K562 (cell line): ENCODE measurements at regions not wholly inside any gene's neighbourhood (a gene's known extent, or its start where the extent isn't known, plus 50 kb on each side); places are given as distances from the start of the nearest gene placed in this dataset.

Source experiments
- ATAC-seq: fragments of 200-7000 bp; cut with Tn5 transposase; 3 replicates; pipeline ENCODE4 v1.9.1; 2020; ENCODE audit warnings: moderate library complexity
- BruUV-seq: library from RNA; stranded (reverse); fragments of 400-500 nt; replicated peaks from 2 replicates; lab custom pipeline; 2021; lab: Mats Ljungman, UMichigan
- CTCF ChIA-PET: fragments of 300-600 bp; formaldehyde crosslinking; extraction: SDS; loops from one replicate; lab custom pipeline; 2021; ENCODE audit warnings: low intra/inter-chr PET ratio; lab: Yijun Ruan, JAX
- POLR2A ChIA-PET: fragments of 300-600, 350-650 bp; sonication (Branson Sonifier 250); formaldehyde crosslinking; extraction: SDS; loops from one replicate; lab custom pipeline; 2021; ENCODE audit warnings: antibody characterized with exemption, inconsistent platforms; lab: Yijun Ruan, JAX
- DNase-seq, 4 experiments: peaks; one replicate each; pipeline versions ENCODE4 v3.0.0 to v3.0.0-alpha.2; 2011 to 2018; ENCODE audit warnings: low spot score in 3 of 4, mixed read lengths in 3 of 4; ENCODE audit errors: extremely low read depth in 1 of 4
- FAIRE-seq: peaks from 2 replicates; lab custom pipeline; 2011; peaks lifted over from hg19 to GRCh38; lab: Jason Lieb, UNC
- H2AFZ ChIP-seq: 2 replicates; pipeline ENCODE4 v1.6.0; 2011; ENCODE audit warnings: low read depth, low read length, control low read depth, inconsistent platforms
- H3K27ac ChIP-seq: fragments of 200-600 bp; 3 replicates; pipeline ENCODE4 v1.8.0; 2011; ENCODE audit warnings: low read depth, mild to moderate bottlenecking, control low read depth, inconsistent platforms, low read length, moderate library complexity, mixed read lengths; ENCODE audit errors: extremely low read depth
- H3K27me3 ChIP-seq, 2 experiments: fragments of 300-600 bp in 1 of 2; 2 replicates in 1 of 2; 3 replicates in 1 of 2; pipeline versions ENCODE4 v1.6.0 to v1.8.0; 2011; ENCODE audit warnings: inconsistent platforms in 2 of 2, low read length in 2 of 2, mild to moderate bottlenecking in 1 of 2, mixed read lengths in 1 of 2, moderate library complexity in 1 of 2; ENCODE audit not compliant: control insufficient read depth in 2 of 2, insufficient read depth in 2 of 2
- H3K36me3 ChIP-seq: fragments of 300-600 bp; 3 replicates; pipeline ENCODE4 v1.8.0; 2011; ENCODE audit warnings: mild to moderate bottlenecking, low read length, inconsistent platforms; ENCODE audit not compliant: control insufficient read depth, insufficient read depth
- H3K4me1 ChIP-seq, 2 experiments: fragments of 200-600 bp in 1 of 2; replicated peaks in 1 of 2; 2 replicates in 1 of 2; 3 replicates in 1 of 2; pipeline versions ENCODE4 v1.5.1 to v1.8.0; 2011; ENCODE audit warnings: inconsistent platforms in 2 of 2, low read length in 2 of 2, mild to moderate bottlenecking in 1 of 2, mixed read lengths in 1 of 2, moderate library complexity in 1 of 2; ENCODE audit not compliant: control insufficient read depth in 2 of 2, insufficient read depth in 2 of 2
- H3K4me2 ChIP-seq: 2 replicates; pipeline ENCODE4 v1.6.1; 2011; ENCODE audit warnings: low read length, control low read depth, inconsistent platforms, mixed read lengths; ENCODE audit not compliant: insufficient read depth
- H3K4me3 ChIP-seq: fragments of 200-600 bp; sonication (generic), shearing (Covaris generic); 2 replicates; pipeline ENCODE4 v1.5.1; 2016; ENCODE audit warnings: control low read depth, inconsistent platforms
- H3K79me2 ChIP-seq: fragments of 200-600 bp; 3 replicates; pipeline ENCODE4 v1.8.0; 2011; ENCODE audit warnings: low read length, inconsistent platforms; ENCODE audit not compliant: control insufficient read depth, insufficient read depth
- H3K9ac ChIP-seq, 2 experiments: 2 replicates each; pipeline versions ENCODE4 v1.6.0 to v1.6.1; 2011; ENCODE audit warnings: low read depth in 2 of 2, low read length in 2 of 2, control low read depth in 1 of 2, inconsistent platforms in 1 of 2, mild to moderate bottlenecking in 1 of 2, mixed read lengths in 1 of 2; ENCODE audit not compliant: insufficient read depth in 1 of 2
- H3K9me1 ChIP-seq: one replicate; pipeline ENCODE4 v1.6.0; 2011; ENCODE audit warnings: inconsistent platforms, mild to moderate bottlenecking, low read length, moderate library complexity; ENCODE audit not compliant: control insufficient read depth, insufficient read depth
- H3K9me3 ChIP-seq: replicated peaks from 2 replicates; pipeline ENCODE4 v1.5.1; 2011; ENCODE audit warnings: low read depth, low read length, inconsistent platforms; ENCODE audit not compliant: control insufficient read depth, insufficient read depth
- H4K20me1 ChIP-seq: replicated peaks from 2 replicates; pipeline ENCODE4 v1.6.1; 2011; ENCODE audit warnings: low read length, inconsistent platforms, mixed read lengths; ENCODE audit not compliant: control insufficient read depth, insufficient read depth
- CEBPB ChIP-seq: fragments of 450-650 bp; IDR thresholded peaks from 2 replicates; pipeline ENCODE4 v1.6.1; 2016; ENCODE audit warnings: missing genetic modification characterization, missing compliant biosample characterization
- DNMT1 ChIP-seq: fragments of 450-650 bp; IDR thresholded peaks from 2 replicates; pipeline ENCODE4 v1.6.1; 2016; ENCODE audit warnings: antibody characterized with exemption, mild to moderate bottlenecking
- EWSR1 ChIP-seq: fragments of 450-650 bp; IDR thresholded peaks from 2 replicates; pipeline ENCODE4 v1.6.1; 2018; ENCODE audit warnings: borderline replicate concordance, mild to moderate bottlenecking, low read depth, moderate library complexity; ENCODE audit not compliant: partially characterized antibody
- FOSL1 ChIP-seq: fragments of 200-800 bp; sonication (Bioruptor generic); conservative IDR thresholded peaks from 2 replicates; pipeline ENCODE4 v1.6.1; 2016; ENCODE audit warnings: missing genetic modification characterization, missing compliant biosample characterization
- LCOR ChIP-seq: sonication (generic); formaldehyde crosslinking; IDR thresholded peaks from 2 replicates; pipeline ENCODE4 v1.8.0; 2022; ENCODE audit warnings: mild to moderate bottlenecking, missing genetic modification reagents
- NCOA4 ChIP-seq: fragments of 450-650 bp; IDR thresholded peaks from 2 replicates; pipeline ENCODE4 v1.6.1; 2018; ENCODE audit warnings: mild to moderate bottlenecking; ENCODE audit not compliant: partially characterized antibody
- PYGO2 ChIP-seq: fragments of 450-650 bp; IDR thresholded peaks from 2 replicates; pipeline ENCODE4 v1.6.1; 2016; ENCODE audit warnings: mild to moderate bottlenecking, missing genetic modification characterization, moderate library complexity, missing compliant biosample characterization
- RBM14 ChIP-seq: fragments of 200-400 bp; formaldehyde crosslinking; IDR thresholded peaks from 2 replicates; pipeline ENCODE4 v1.6.1; 2018; ENCODE audit warnings: low read depth, mild to moderate bottlenecking, low read length, moderate library complexity, borderline replicate concordance; ENCODE audit not compliant: insufficient read depth
- RCOR1 ChIP-seq, 2 experiments: IDR thresholded peaks; 2 replicates each; pipeline ENCODE4 v1.6.1; 2012; ENCODE audit warnings: low read depth in 2 of 2, low read length in 2 of 2, borderline replicate concordance in 1 of 2, improper control_type of control experiment in 1 of 2
- RFX1 ChIP-seq: fragments of 450-650 bp; IDR thresholded peaks from 2 replicates; pipeline ENCODE4 v1.6.1; 2016; ENCODE audit warnings: mild to moderate bottlenecking, moderate library complexity
- RFX5 ChIP-seq: IDR thresholded peaks from 2 replicates; pipeline ENCODE4 v1.6.1; 2011; ENCODE audit warnings: low read depth, mild to moderate bottlenecking, improper control_type of control experiment, low read length
- ZNF174 ChIP-seq: fragments of 250-450 bp; sonication (Bioruptor Pico); IDR thresholded peaks from 2 replicates; pipeline ENCODE4 v1.4.0; 2020; ENCODE audit warnings: mild to moderate bottlenecking
- ZNF436 ChIP-seq: fragments of 250-450, 450-650 bp; sonication (Bioruptor Pico); formaldehyde crosslinking; IDR thresholded peaks from 2 replicates; pipeline ENCODE4 v1.7.0; 2020; ENCODE audit warnings: mild to moderate bottlenecking
- WGBS: fragments of 100-300 bp; shearing (Covaris generic); methylation state at CpG from one replicate; pipeline ENCODE4 v1.1.6; 2016; ENCODE audit warnings: low coverage, mixed read lengths; ENCODE audit not compliant: insufficient coverage; ENCODE audit errors: missing lambda C conversion rate; 5-methylcytosine and 5-hydroxymethylcytosine counted together
- in situ Hi-C: fragments of 300-500 bp; cut with MboI; formaldehyde crosslinking; loops from 4 replicates; pipeline ENCODE4 v1.15.0; 2018; ENCODE audit warnings: inconsistent platforms, mixed read lengths
- intact Hi-C: fragments of 100-400 bp; cut with micrococcal nuclease; formaldehyde crosslinking; loops from 2 replicates; pipeline ENCODE4 v1.14.2; 2022
- TF ChIP-seq, protein P1 (sequence below), 2 experiments: fragments of 250-450 bp in 1 of 2; fragments of 450-650 bp in 1 of 2; sonication (Bioruptor Pico) in 1 of 2; IDR thresholded peaks; 2 replicates each; pipeline versions ENCODE4 v1.6.1 to v1.8.0; 2016 to 2021; ENCODE audit warnings: mild to moderate bottlenecking in 2 of 2, moderate library complexity in 2 of 2, missing compliant biosample characterization in 1 of 2, missing genetic modification characterization in 1 of 2

DNA sequence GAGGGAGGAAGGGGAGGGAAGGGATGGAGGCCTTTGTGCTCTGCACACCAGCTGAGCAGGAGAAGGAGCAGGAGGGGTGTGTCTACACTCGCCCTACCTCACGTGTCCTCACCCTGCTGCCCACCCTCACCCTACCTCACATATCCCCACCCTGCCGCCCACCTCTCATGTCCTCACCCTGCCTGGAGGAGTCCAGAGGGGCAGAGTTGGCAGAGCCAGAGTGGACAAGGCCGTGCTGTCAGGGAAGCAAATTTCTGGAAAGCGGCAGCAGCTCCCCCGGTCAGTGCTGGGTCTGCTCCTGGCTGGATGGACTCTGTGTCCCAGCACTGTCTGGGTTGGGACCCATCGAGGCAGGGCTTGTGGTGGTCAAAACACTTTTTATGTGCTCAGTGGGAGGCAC is 799.6 kb downstream of the BRD1 start:
- in situ Hi-C loops (loop anchor here (25.0 kb wide), 1 partner anchor 284 kb away; no protein-coding TSS in a partner anchor), intact Hi-C loops (no loop called here)
- Histone ChIP-seq H3K4me1 (no peaks in the 10 kb centered on the region), H3K9me1 (no peaks in the 10 kb centered on the region), H3K79me2 (no peaks in the 10 kb centered on the region), H2AFZ (no peak overlapping the region), H3K4me2 (no peak overlapping the region), H3K27ac (no peak overlapping the region), H3K9ac (no peak overlapping the region), H3K4me3 (no peak overlapping the region), H3K9me3 (no peaks in the 10 kb centered on the region), H4K20me1 (no peaks in the 10 kb centered on the region), H3K36me3 (no peaks in the 10 kb centered on the region), H3K27me3 (peaks cover 0 to 10% of the 10 kb centered on the region in 2 experiments; a peak in 2 of 5 replicates)
- no peak for ATAC-seq
- DNase-seq = no peak
- WGBS = 0% methylated on average over 4 of the region's 7 CpGs
- CTCF ChIA-PET = no interaction called here
- no peak for FAIRE-seq
- no TSS peak for BruUV-seq
- TF ChIP-seq DNMT1 (no peak), PYGO2 (no peak), LCOR (no peak), ZNF174 (CRISPR knock-in tag) (no peak), RBM14 (no peak), RFX1 (no peak), RCOR1 (IDR thresholded peaks at IDR 0.05; ENCODE audit: borderline replicate concordance in 1 of 2, low read depth in 2 of 2, low read length in 2 of 2) (no peak), EWSR1 (no peak), CEBPB (tag) (no peak), FOSL1 (tag) (no peak), ZNF436 (no peak), RFX5 (no peak), NCOA4 (no peak)
- TF ChIP-seq, protein P1, sequence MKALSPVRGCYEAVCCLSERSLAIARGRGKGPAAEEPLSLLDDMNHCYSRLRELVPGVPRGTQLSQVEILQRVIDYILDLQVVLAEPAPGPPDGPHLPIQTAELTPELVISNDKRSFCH (CRISPR knock-in tag; IDR thresholded peaks at IDR 0.05) = no peak
- TF ChIP-seq, protein P1 (tag; IDR thresholded peaks at IDR 0.05) = no peak
- POLR2A ChIA-PET = no interaction called here
